WTC11 (cell line): ENCODE measurements at regions not wholly inside any gene's neighbourhood (a gene's known extent, or its start where the extent isn't known, plus 50 kb on each side); places are given as distances from the start of the nearest gene placed in this dataset.

Experiments used
- ATAC-seq: fragments of 200-7000 bp; cut with Tn5 transposase; 2 replicates; pipeline ENCODE4 v1.10.0; 2021; ENCODE audit warnings: mild to moderate bottlenecking, moderate library complexity
- CTCF ChIA-PET: fragments of 300-600 bp; sonication (Branson Sonifier 250); formaldehyde crosslinking; loops from one replicate; lab custom pipeline; 2021; ENCODE audit warnings: antibody characterized with exemption; lab: Charles Lee
- POLR2A ChIA-PET: fragments of 350-600 bp; sonication (Branson Sonifier 250); formaldehyde crosslinking; loops from one replicate; lab custom pipeline; 2021; ENCODE audit warnings: antibody characterized with exemption; lab: Charles Lee
- DNase-seq: peaks from one replicate; pipeline ENCODE4 v3.0.0; 2021; ENCODE audit warnings: low spot score
- H3K27ac Mint-ChIP-seq: 2 replicates; pipeline ENCODE4 v1.8.0; 2021; ENCODE audit warnings: mixed read lengths
- H3K27me3 Mint-ChIP-seq: 2 replicates; pipeline ENCODE4 v1.8.0; 2021; ENCODE audit warnings: low read depth, mild to moderate bottlenecking, moderate library complexity, mixed read lengths
- H3K36me3 Mint-ChIP-seq: 2 replicates; pipeline ENCODE4 v1.8.0; 2021; ENCODE audit warnings: mixed read lengths
- H3K4me1 Mint-ChIP-seq: 2 replicates; pipeline ENCODE4 v1.8.0; 2022; ENCODE audit warnings: mixed read lengths
- H3K4me3 Mint-ChIP-seq: 2 replicates; pipeline ENCODE4 v1.8.0; 2021; ENCODE audit warnings: mild to moderate bottlenecking, moderate library complexity, mixed read lengths
- H3K9me3 Mint-ChIP-seq: 2 replicates; pipeline ENCODE4 v1.8.0; 2021; ENCODE audit warnings: mixed read lengths
- ATF1 ChIP-seq: sonication (generic); formaldehyde crosslinking; IDR thresholded peaks from 2 replicates; pipeline ENCODE4 v1.8.1; 2023; ENCODE audit warnings: mild to moderate bottlenecking, moderate library complexity, missing genetic modification reagents
- CREB1 ChIP-seq: sonication (generic); formaldehyde crosslinking; IDR thresholded peaks from 2 replicates; pipeline ENCODE4 v1.8.0; 2023; ENCODE audit warnings: mild to moderate bottlenecking, missing genetic modification reagents
- EMX1 ChIP-seq: fragments of 250-450 bp; sonication (Bioruptor Pico); IDR thresholded peaks from 2 replicates; pipeline ENCODE4 v1.8.0; 2021; ENCODE audit warnings: mild to moderate bottlenecking
- FOXJ3 ChIP-seq: sonication (generic); formaldehyde crosslinking; IDR thresholded peaks from 2 replicates; pipeline ENCODE4 v1.9.0; 2021; ENCODE audit warnings: missing genetic modification reagents, mild to moderate bottlenecking, borderline replicate concordance
- JUN ChIP-seq: sonication (generic); formaldehyde crosslinking; IDR thresholded peaks from 2 replicates; pipeline ENCODE4 v1.8.0; 2023; ENCODE audit warnings: mild to moderate bottlenecking, missing genetic modification reagents
- MLX ChIP-seq: sonication (generic); formaldehyde crosslinking; IDR thresholded peaks from 2 replicates; pipeline ENCODE4 v1.8.1; 2023; ENCODE audit warnings: mild to moderate bottlenecking, missing genetic modification reagents, moderate library complexity
- MYBL2 ChIP-seq: sonication (generic); formaldehyde crosslinking; IDR thresholded peaks from 2 replicates; pipeline ENCODE4 v1.8.1; 2023; ENCODE audit warnings: mild to moderate bottlenecking, moderate library complexity, missing genetic modification reagents
- NFYB ChIP-seq: sonication (generic); formaldehyde crosslinking; conservative IDR thresholded peaks from 2 replicates; pipeline ENCODE4 v1.8.0; 2022; ENCODE audit warnings: low read depth, missing genetic modification reagents
- SP1 ChIP-seq: sonication (generic); formaldehyde crosslinking; conservative IDR thresholded peaks from 2 replicates; pipeline ENCODE4 v1.8.1; 2022; ENCODE audit warnings: missing genetic modification reagents
- TP53 ChIP-seq: sonication (generic); formaldehyde crosslinking; IDR thresholded peaks from 2 replicates; pipeline ENCODE4 v1.8.1; 2023; ENCODE audit warnings: mild to moderate bottlenecking, missing genetic modification reagents
- USF2 ChIP-seq: sonication (generic); formaldehyde crosslinking; IDR thresholded peaks from 2 replicates; pipeline ENCODE4 v1.8.1; 2023; ENCODE audit warnings: mild to moderate bottlenecking, missing genetic modification reagents, moderate library complexity
- ZNF416 ChIP-seq: fragments of 250-450 bp; sonication (Bioruptor Pico); IDR thresholded peaks from 2 replicates; pipeline ENCODE4 v1.9.0; 2021; ENCODE audit warnings: mild to moderate bottlenecking, inconsistent platforms
- ZNF423 ChIP-seq: fragments of 250-450 bp; sonication (Bioruptor Pico); IDR thresholded peaks from 2 replicates; pipeline ENCODE4 v2.1.2; 2022; ENCODE audit warnings: mild to moderate bottlenecking, moderate library complexity
- ZNF425 ChIP-seq: fragments of 250-450 bp; sonication (Bioruptor Pico); conservative IDR thresholded peaks from 2 replicates; pipeline ENCODE4 v1.9.0; 2021; ENCODE audit warnings: mild to moderate bottlenecking
- ZNF671 ChIP-seq: fragments of 250-450 bp; sonication (Bioruptor Pico); IDR thresholded peaks from 2 replicates; pipeline ENCODE4 v1.8.0; 2021; ENCODE audit warnings: mild to moderate bottlenecking
- TF ChIP-seq, protein P1 (sequence below): sonication (generic); formaldehyde crosslinking; IDR thresholded peaks from 2 replicates; pipeline ENCODE4 v1.8.1; 2022; ENCODE audit warnings: missing genetic modification reagents, borderline replicate concordance
- TF ChIP-seq, protein P2 (sequence below): sonication (generic); formaldehyde crosslinking; IDR thresholded peaks from 2 replicates; pipeline ENCODE4 v1.8.1; 2022; ENCODE audit warnings: low read depth, missing genetic modification reagents, borderline replicate concordance

DNA sequence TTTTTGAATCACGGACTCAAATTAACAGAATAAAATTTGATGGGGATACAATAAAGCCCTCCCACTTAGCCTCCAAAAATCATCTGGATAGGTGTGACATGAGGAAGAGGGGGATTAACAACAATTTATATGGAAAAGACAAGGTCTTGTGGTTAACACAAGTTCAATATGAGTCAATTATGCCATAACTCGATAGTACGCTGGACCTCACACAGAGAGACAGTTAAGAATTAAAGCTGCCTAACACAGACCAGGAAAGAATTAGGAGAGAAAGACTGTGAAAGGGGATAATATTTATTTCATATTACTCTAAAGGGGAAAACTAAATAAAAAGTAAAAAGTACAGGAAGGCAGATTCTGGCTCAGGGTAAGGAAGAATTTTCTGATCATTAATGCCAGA lies 243.7 kb upstream of the LYPLAL1 start:
- Mint-ChIP-seq H3K9me3 (peaks cover 9% of the 10 kb centered on the region), H3K4me1 (peaks cover 12% of the 10 kb centered on the region), H3K36me3 (peaks cover 1% of the 10 kb centered on the region), H3K27ac (no peak overlapping the region), H3K27me3 (no peaks in the 10 kb centered on the region; the same call in 1 of the 2 replicates), H3K4me3 (no peak overlapping the region)
- DNase-seq (no peak), ATAC-seq (no peak)
- TF ChIP-seq ZNF425 (CRISPR knock-in tag), result no peak
- TF ChIP-seq ZNF671 (CRISPR knock-in tag), result no peak
- TF ChIP-seq SP1, result no peak
- TF ChIP-seq FOXJ3, result no peak
- no peak for TF ChIP-seq USF2 (CRISPR knock-in tag)
- no peak for TF ChIP-seq TP53 (CRISPR knock-in tag)
- no peak for TF ChIP-seq ATF1 (CRISPR knock-in tag)
- TF ChIP-seq, protein P1, sequence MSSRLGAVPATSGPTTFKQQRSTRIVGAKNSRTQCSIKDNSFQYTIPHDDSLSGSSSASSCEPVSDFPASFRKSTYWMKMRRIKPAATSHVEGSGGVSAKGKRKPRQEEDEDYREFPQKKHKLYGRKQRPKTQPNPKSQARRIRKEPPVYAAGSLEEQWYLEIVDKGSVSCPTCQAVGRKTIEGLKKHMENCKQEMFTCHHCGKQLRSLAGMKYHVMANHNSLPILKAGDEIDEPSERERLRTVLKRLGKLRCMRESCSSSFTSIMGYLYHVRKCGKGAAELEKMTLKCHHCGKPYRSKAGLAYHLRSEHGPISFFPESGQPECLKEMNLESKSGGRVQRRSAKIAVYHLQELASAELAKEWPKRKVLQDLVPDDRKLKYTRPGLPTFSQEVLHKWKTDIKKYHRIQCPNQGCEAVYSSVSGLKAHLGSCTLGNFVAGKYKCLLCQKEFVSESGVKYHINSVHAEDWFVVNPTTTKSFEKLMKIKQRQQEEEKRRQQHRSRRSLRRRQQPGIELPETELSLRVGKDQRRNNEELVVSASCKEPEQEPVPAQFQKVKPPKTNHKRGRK (CRISPR knock-in tag), result no peak
- no peak for TF ChIP-seq JUN (CRISPR knock-in tag)
- no peak for TF ChIP-seq ZNF423
- TF ChIP-seq ZNF416, result no peak
- TF ChIP-seq NFYB (CRISPR knock-in tag), result no peak
- TF ChIP-seq, protein P2, sequence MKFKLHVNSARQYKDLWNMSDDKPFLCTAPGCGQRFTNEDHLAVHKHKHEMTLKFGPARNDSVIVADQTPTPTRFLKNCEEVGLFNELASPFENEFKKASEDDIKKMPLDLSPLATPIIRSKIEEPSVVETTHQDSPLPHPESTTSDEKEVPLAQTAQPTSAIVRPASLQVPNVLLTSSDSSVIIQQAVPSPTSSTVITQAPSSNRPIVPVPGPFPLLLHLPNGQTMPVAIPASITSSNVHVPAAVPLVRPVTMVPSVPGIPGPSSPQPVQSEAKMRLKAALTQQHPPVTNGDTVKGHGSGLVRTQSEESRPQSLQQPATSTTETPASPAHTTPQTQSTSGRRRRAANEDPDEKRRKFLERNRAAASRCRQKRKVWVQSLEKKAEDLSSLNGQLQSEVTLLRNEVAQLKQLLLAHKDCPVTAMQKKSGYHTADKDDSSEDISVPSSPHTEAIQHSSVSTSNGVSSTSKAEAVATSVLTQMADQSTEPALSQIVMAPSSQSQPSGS, result no peak
- TF ChIP-seq CREB1 (CRISPR knock-in tag), result no peak
- no peak for TF ChIP-seq EMX1 (CRISPR knock-in tag)
- no peak for TF ChIP-seq MYBL2
- no peak for TF ChIP-seq MLX (CRISPR knock-in tag)
- CTCF ChIA-PET, result interaction anchor here (0.6 kb wide), 1 partner anchor 8 kb away, joined by 3 read pairs; no protein-coding TSS in a partner anchor
- POLR2A ChIA-PET, result no interaction called here

- ATAC-seq (no peak), DNase-seq (no peak)
- H3K4me1 Mint-ChIP-seq, result peaks cover 8% of the 10 kb centered on the region
- no peak for TF ChIP-seq FOXJ3
- peaks cover 7% of the 10 kb centered on the region for H3K36me3 Mint-ChIP-seq
- no peak overlapping the region for H3K4me3 Mint-ChIP-seq
- ChIA-PET CTCF (interaction anchor here (0.6 kb wide), 1 partner anchor 9 kb away, joined by 3 read pairs; no protein-coding TSS in a partner anchor), POLR2A (no interaction called here)
- H3K27ac Mint-ChIP-seq, result no peak overlapping the region
- H3K27me3 Mint-ChIP-seq, result no peaks in the 10 kb centered on the region; the same call in 1 of the 2 replicates
- peaks cover 16% of the 10 kb centered on the region for H3K9me3 Mint-ChIP-seq
These were observed 243.0 kb upstream of the LYPLAL1 start for GRCh38 chr1:218930472-218931241.
